B cell (primary cell): ENCODE measurements at regions not wholly inside any gene's neighbourhood (a gene's known extent, or its start where the extent isn't known, plus 50 kb on each side); places are given as distances from the start of the nearest gene placed in this dataset.

Experiments used
- ATAC-seq: fragments of 200-7000 bp; cut with Tn5 transposase; one replicate; pipeline ENCODE4 v1.10.0; 2021; ENCODE audit warnings: low read depth, mild to moderate bottlenecking, moderate number of reproducible peaks, moderate library complexity
- CTCF ChIA-PET: fragments of 350-600 bp; sonication (Branson Sonifier 250); formaldehyde crosslinking; loops from one replicate; lab custom pipeline; 2021; ENCODE audit warnings: antibody characterized with exemption, inconsistent platforms; lab: Charles Lee
- POLR2A ChIA-PET: fragments of 350-600 bp; sonication (Branson Sonifier 250); formaldehyde crosslinking; loops from one replicate; lab custom pipeline; 2021; ENCODE audit warnings: antibody characterized with exemption; lab: Charles Lee
- DNase-seq: peaks from one replicate; pipeline ENCODE4 v3.0.0; 2013
- H2AFZ ChIP-seq: 2 replicates; pipeline ENCODE4 v1.6.1; 2012; ENCODE audit warnings: mild to moderate bottlenecking, low read depth, low read length; ENCODE audit not compliant: insufficient read depth, poor library complexity, severe bottlenecking
- H3K27ac ChIP-seq, 2 donors: 1 replicate in 1 of 2; 2 replicates in 1 of 2; pipeline ENCODE4 v1.5.1; 2012 to 2013; ENCODE audit warnings: low read length in 2 of 2, mild to moderate bottlenecking in 2 of 2, moderate library complexity in 1 of 2
- H3K27me3 ChIP-seq, 4 experiments: fragments of 200-600 bp in 1 of 4; sonication (generic) in 1 of 4; replicated peaks in 1 of 4; 1 replicate in 2 of 4; 2 replicates in 2 of 4; pipeline versions ENCODE4 v1.6.1 to v1.7.0; 2013 to 2016; ENCODE audit warnings: low read length in 3 of 4, mild to moderate bottlenecking in 2 of 4, mixed read lengths in 1 of 4, moderate library complexity in 1 of 4; ENCODE audit not compliant: insufficient read depth in 4 of 4, control insufficient read depth in 3 of 4; ENCODE audit errors: control extremely low read depth in 1 of 4
- H3K36me3 ChIP-seq, 2 experiments: replicated peaks in 1 of 2; 1 replicate in 1 of 2; 2 replicates in 1 of 2; pipeline versions ENCODE4 v1.6.1 to v1.7.1; 2013; ENCODE audit warnings: low read length in 1 of 2; ENCODE audit not compliant: insufficient read depth in 2 of 2, control insufficient read depth in 1 of 2; ENCODE audit errors: control extremely low read depth in 1 of 2, extremely low read depth in 1 of 2
- H3K4me1 ChIP-seq, 2 donors: fragments of 200-600 bp in 1 of 2; sonication (generic) in 1 of 2; 1 replicate in 1 of 2; 2 replicates in 1 of 2; pipeline versions ENCODE4 v1.5.1 to v1.6.1; 2013 to 2017; ENCODE audit warnings: low read length in 2 of 2; ENCODE audit not compliant: control insufficient read depth in 2 of 2, insufficient read depth in 2 of 2
- H3K4me2 ChIP-seq: replicated peaks from 2 replicates; pipeline ENCODE3; 2012; ENCODE audit warnings: mild to moderate bottlenecking, low read depth, low read length; ENCODE audit not compliant: poor library complexity, severe bottlenecking
- H3K4me3 ChIP-seq, 5 experiments: fragments of 200-600 bp in 1 of 5; sonication (generic) in 1 of 5; 1 replicate in 3 of 5; 2 replicates in 2 of 5; pipeline versions ENCODE4 v1.5.1 to v1.7.0; 2011 to 2016; ENCODE audit warnings: low read length in 4 of 5, mild to moderate bottlenecking in 4 of 5, low read depth in 2 of 5, control low read depth in 1 of 5, moderate library complexity in 1 of 5; ENCODE audit not compliant: insufficient read depth in 1 of 5; ENCODE audit errors: control extremely low read depth in 1 of 5, extremely low read depth in 1 of 5
- H3K79me2 ChIP-seq: fragments of 200-600 bp; sonication (generic); one replicate; pipeline ENCODE4 v1.6.0; 2016; ENCODE audit warnings: low read length; ENCODE audit not compliant: control insufficient read depth, insufficient read depth
- H3K9ac ChIP-seq: fragments of 200-600 bp; sonication (generic); 2 replicates; pipeline ENCODE4 v1.6.1; 2017; ENCODE audit warnings: mild to moderate bottlenecking, low read length, moderate library complexity
- H3K9me3 ChIP-seq, 3 donors: one replicate each; pipeline versions ENCODE4 v1.6.1 to v1.7.1; 2013; ENCODE audit warnings: low read length in 2 of 3; ENCODE audit not compliant: control insufficient read depth in 2 of 3, insufficient read depth in 1 of 3; ENCODE audit errors: control extremely low read depth in 1 of 3
- H4K20me1 ChIP-seq: 2 replicates; pipeline ENCODE4 v1.6.0; 2012; ENCODE audit warnings: mild to moderate bottlenecking, low read length; ENCODE audit not compliant: insufficient read depth, control insufficient read depth, poor library complexity, severe bottlenecking
- H3K27ac Mint-ChIP-seq: one replicate; pipeline ENCODE4 v1.8.0; 2021; ENCODE audit warnings: mixed read lengths
- H3K27me3 Mint-ChIP-seq: one replicate; pipeline ENCODE4 v1.8.0; 2021; ENCODE audit warnings: mixed read lengths
- H3K4me1 Mint-ChIP-seq: one replicate; pipeline ENCODE4 v1.8.0; 2021; ENCODE audit warnings: mixed read lengths
- H3K4me3 Mint-ChIP-seq: one replicate; pipeline ENCODE4 v1.8.0; 2021; ENCODE audit warnings: mixed read lengths
- H3K9me3 Mint-ChIP-seq: one replicate; pipeline ENCODE4 v1.8.0; 2022; ENCODE audit warnings: mixed read lengths; ENCODE audit not compliant: insufficient read depth
- EZH2 ChIP-seq: IDR thresholded peaks from 2 replicates; pipeline ENCODE4 v1.6.1; 2012; ENCODE audit warnings: borderline replicate concordance, low read depth, mild to moderate bottlenecking, moderate library complexity, low read length; ENCODE audit not compliant: insufficient read depth, poor library complexity, severe bottlenecking
- WGBS: methylation state at CpG from one replicate; pipeline ENCODE4 v1.1.5; 2013; ENCODE audit warnings: missing lambda C conversion rate; ENCODE audit not compliant: insufficient coverage; 5-methylcytosine and 5-hydroxymethylcytosine counted together
- intact Hi-C: fragments of 100-400 bp; cut with micrococcal nuclease; formaldehyde crosslinking; loops from one replicate; pipeline ENCODE4 v1.10.0; 2022
- TF ChIP-seq, protein P1 (sequence below): fragments of 200-600 bp; IDR thresholded peaks from one replicate; pipeline ENCODE4 v1.8.0; 2022; ENCODE audit warnings: antibody characterized with exemption, mild to moderate bottlenecking

DNA sequence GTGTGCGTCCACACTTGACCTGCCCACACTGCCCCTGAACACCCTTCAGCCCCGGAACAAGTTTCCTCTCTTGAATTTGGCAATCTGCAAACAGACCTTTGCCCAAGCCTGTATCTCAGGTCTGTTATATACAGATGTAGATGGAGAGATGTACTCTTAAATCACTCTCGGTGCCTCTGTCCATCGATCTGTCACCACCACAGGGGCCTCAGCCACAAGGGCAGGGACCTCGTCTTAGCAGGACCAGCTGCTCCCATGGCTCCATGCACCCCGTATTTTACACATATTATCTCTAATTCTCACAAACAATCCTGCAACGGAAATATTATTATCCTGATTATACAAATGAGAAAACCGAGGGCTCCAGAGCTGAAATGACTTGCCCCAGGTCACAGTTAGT is 313.4 kb downstream of the BCL11B start:
- no peaks in the 10 kb centered on the region for H3K27me3 ChIP-seq
- TF ChIP-seq EZH2: no peak
- TF ChIP-seq, protein P1, sequence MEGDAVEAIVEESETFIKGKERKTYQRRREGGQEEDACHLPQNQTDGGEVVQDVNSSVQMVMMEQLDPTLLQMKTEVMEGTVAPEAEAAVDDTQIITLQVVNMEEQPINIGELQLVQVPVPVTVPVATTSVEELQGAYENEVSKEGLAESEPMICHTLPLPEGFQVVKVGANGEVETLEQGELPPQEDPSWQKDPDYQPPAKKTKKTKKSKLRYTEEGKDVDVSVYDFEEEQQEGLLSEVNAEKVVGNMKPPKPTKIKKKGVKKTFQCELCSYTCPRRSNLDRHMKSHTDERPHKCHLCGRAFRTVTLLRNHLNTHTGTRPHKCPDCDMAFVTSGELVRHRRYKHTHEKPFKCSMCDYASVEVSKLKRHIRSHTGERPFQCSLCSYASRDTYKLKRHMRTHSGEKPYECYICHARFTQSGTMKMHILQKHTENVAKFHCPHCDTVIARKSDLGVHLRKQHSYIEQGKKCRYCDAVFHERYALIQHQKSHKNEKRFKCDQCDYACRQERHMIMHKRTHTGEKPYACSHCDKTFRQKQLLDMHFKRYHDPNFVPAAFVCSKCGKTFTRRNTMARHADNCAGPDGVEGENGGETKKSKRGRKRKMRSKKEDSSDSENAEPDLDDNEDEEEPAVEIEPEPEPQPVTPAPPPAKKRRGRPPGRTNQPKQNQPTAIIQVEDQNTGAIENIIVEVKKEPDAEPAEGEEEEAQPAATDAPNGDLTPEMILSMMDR: no peak
- H3K4me2 ChIP-seq: no peak overlapping the region
- Mint-ChIP-seq H3K4me3 (no peak overlapping the region), H3K9me3 (peaks cover 2% of the 10 kb centered on the region), H3K4me1 (no peaks in the 10 kb centered on the region), H3K27me3 (no peaks in the 10 kb centered on the region), H3K27ac (no peak overlapping the region)
- no peaks in the 10 kb centered on the region for H3K36me3 ChIP-seq
- POLR2A ChIA-PET: no interaction called here
- no peaks in the 10 kb centered on the region for H3K79me2 ChIP-seq
- H4K20me1 ChIP-seq: no peaks in the 10 kb centered on the region
- DNase-seq: no peak
- H3K4me3 ChIP-seq: no peak overlapping the region
- peaks cover 0 to 39% (median 0%) of the 10 kb centered on the region in 3 donors for H3K9me3 ChIP-seq
- 96% methylated on average over 6 of the region's 8 CpGs for WGBS
- ATAC-seq: no peak
- H3K27ac ChIP-seq: no peak overlapping the region
- CTCF ChIA-PET: no interaction called here
- no peaks in the 10 kb centered on the region for H3K4me1 ChIP-seq
- H3K9ac ChIP-seq: no peak overlapping the region
- intact Hi-C loops: no loop called here
- no peak overlapping the region for H2AFZ ChIP-seq

DNA sequence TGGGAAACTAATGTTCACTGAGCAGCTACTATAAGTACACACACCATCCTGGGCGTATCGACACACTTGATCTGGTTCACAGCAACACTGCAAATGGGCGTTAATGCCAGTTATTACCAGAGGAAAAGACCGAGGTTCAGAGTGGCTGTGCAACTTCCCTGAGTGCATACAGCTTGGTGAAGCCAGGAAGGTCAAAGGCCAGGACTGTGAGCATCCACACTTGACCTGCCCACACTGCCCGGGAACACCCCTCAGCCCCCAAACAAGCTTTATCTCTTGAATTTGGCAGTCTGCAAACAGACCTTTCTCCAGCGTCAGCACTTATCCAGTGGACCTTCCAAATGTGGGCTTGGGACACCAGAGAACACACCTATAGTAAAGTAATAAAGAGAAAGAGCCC is 312.6 kb downstream of the BCL11B start:
- Histone ChIP-seq H3K4me2 (no peak overlapping the region), H3K27ac (no peak overlapping the region), H4K20me1 (no peaks in the 10 kb centered on the region), H3K9me3 (peaks cover 0 to 37% (median 0%) of the 10 kb centered on the region in 3 donors), H3K79me2 (no peaks in the 10 kb centered on the region), H2AFZ (no peak overlapping the region), H3K4me3 (no peak overlapping the region), H3K4me1 (no peaks in the 10 kb centered on the region), H3K27me3 (no peaks in the 10 kb centered on the region), H3K9ac (no peak overlapping the region), H3K36me3 (no peaks in the 10 kb centered on the region)
- Mint-ChIP-seq H3K9me3 (peaks cover 2% of the 10 kb centered on the region), H3K27ac (no peak overlapping the region), H3K4me3 (no peak overlapping the region), H3K4me1 (no peaks in the 10 kb centered on the region), H3K27me3 (no peaks in the 10 kb centered on the region)
- ATAC-seq (no peak), DNase-seq (no peak)
- intact Hi-C loops: no loop called here
- ChIA-PET POLR2A (no interaction called here), CTCF (no interaction called here)
- 90% methylated on average over 5 of the region's 6 CpGs for WGBS
- TF ChIP-seq, protein P1: no peak
- no peak for TF ChIP-seq EZH2
